ENCODE measurements at regions not wholly inside any gene's neighbourhood (a gene's known extent, or its start where the extent isn't known, plus 50 kb on each side); places are given as distances from the start of the nearest gene placed in this dataset.

DNA sequence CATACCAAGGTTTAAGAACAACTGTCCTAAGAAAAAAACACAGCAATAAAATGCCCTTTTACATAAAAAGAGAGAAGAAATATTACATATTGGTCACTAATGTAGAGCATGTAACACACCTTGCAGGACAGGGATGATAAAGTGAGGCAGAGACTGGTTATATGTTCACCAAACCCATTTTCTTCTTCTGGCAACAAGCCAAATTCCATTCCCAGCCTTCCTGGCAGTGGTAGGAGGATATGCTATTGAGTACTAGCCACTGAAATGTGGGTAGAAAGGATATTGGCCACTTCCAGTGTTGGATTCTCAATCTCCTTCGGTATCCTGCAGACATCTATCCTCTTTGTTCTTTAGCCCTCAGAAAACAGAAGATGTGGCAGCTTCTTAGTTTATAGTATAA lies 105.2 kb upstream of the SHISA6 start:
- TF ChIP-seq, protein P1, sequence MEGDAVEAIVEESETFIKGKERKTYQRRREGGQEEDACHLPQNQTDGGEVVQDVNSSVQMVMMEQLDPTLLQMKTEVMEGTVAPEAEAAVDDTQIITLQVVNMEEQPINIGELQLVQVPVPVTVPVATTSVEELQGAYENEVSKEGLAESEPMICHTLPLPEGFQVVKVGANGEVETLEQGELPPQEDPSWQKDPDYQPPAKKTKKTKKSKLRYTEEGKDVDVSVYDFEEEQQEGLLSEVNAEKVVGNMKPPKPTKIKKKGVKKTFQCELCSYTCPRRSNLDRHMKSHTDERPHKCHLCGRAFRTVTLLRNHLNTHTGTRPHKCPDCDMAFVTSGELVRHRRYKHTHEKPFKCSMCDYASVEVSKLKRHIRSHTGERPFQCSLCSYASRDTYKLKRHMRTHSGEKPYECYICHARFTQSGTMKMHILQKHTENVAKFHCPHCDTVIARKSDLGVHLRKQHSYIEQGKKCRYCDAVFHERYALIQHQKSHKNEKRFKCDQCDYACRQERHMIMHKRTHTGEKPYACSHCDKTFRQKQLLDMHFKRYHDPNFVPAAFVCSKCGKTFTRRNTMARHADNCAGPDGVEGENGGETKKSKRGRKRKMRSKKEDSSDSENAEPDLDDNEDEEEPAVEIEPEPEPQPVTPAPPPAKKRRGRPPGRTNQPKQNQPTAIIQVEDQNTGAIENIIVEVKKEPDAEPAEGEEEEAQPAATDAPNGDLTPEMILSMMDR (IDR thresholded peaks at IDR 0.05; ENCODE audit: insufficient read depth, low read depth, low read length) = no peak
- no peak for TF ChIP-seq EZH2 (IDR thresholded peaks at IDR 0.05; ENCODE audit: insufficient read depth, low read length)
